OCI-LY3 (cell line): ENCODE measurements at regions not wholly inside any gene's neighbourhood (a gene's known extent, or its start where the extent isn't known, plus 50 kb on each side); places are given as distances from the start of the nearest gene placed in this dataset.

Experiments used
- H2AFZ ChIP-seq: fragments of 200-600, 300-600 bp; shearing (Covaris generic); 2 replicates; pipeline ENCODE4 v1.6.0; 2014; ENCODE audit warnings: antibody characterized with exemption, low read depth, low read length
- H3K27ac ChIP-seq: fragments of 200-600, 300-600 bp; sonication (generic); 2 replicates; pipeline ENCODE4 v1.5.1; 2014; ENCODE audit warnings: mild to moderate bottlenecking, low read length, moderate library complexity, mixed read lengths
- H3K27me3 ChIP-seq: fragments of 200-600, 300-600 bp; sonication (generic); 2 replicates; pipeline ENCODE4 v1.6.1; 2014; ENCODE audit warnings: low read depth, low read length, mixed read lengths
- H3K36me3 ChIP-seq: fragments of 200-600, 300-600 bp; sonication (generic); replicated peaks from 2 replicates; pipeline ENCODE3; 2014; ENCODE audit warnings: low read depth, low read length, mixed read lengths
- H3K4me1 ChIP-seq: fragments of 300-600, 200-600 bp; sonication (generic); 2 replicates; pipeline ENCODE4 v1.6.1; 2014; ENCODE audit warnings: low read length, mixed read lengths
- H3K4me2 ChIP-seq: fragments of 200-600, 300-600 bp; sonication (generic); 2 replicates; pipeline ENCODE4 v1.6.1; 2014; ENCODE audit warnings: low read length, mixed read lengths
- H3K4me3 ChIP-seq: fragments of 300-600, 200-600 bp; sonication (generic); 2 replicates; pipeline ENCODE4 v1.5.1; 2014; ENCODE audit warnings: antibody characterized with exemption, mild to moderate bottlenecking, low read length, moderate library complexity
- H3K79me2 ChIP-seq: fragments of 300-600, 200-600 bp; shearing (Covaris generic); 2 replicates; pipeline ENCODE4 v1.6.1; 2014; ENCODE audit warnings: mild to moderate bottlenecking, low read length, mixed read lengths
- H3K9ac ChIP-seq: fragments of 300-600, 200-600 bp; shearing (Covaris generic); 2 replicates; pipeline ENCODE4 v1.6.0; 2014; ENCODE audit warnings: mild to moderate bottlenecking, low read length, moderate library complexity
- H3K9me3 ChIP-seq: fragments of 200-600, 300-600 bp; shearing (Covaris generic); 2 replicates; pipeline ENCODE4 v1.6.1; 2014; ENCODE audit warnings: low read length, mixed read lengths; ENCODE audit not compliant: insufficient read depth
- H4K20me1 ChIP-seq: fragments of 200-600, 300-600 bp; sonication (generic); 2 replicates; pipeline ENCODE4 v1.6.1; 2016; ENCODE audit warnings: low read length, mixed read lengths; ENCODE audit not compliant: insufficient read depth
- CTCF ChIP-seq: fragments of 200-600, 300-600 bp; sonication (generic); IDR thresholded peaks from 2 replicates; pipeline ENCODE4 v1.5.1; 2014; ENCODE audit warnings: antibody characterized with exemption, low read length, low read depth
- EZH2phosphoT487 ChIP-seq: fragments of 200-600 bp; shearing (Covaris generic); IDR thresholded peaks from 2 replicates; pipeline ENCODE4 v1.6.1; 2018; ENCODE audit warnings: antibody characterized with exemption, mixed run types, low read depth

GRCh38 chr2:237222601-237223041 lies 136.9 kb downstream of the COPS8 start:
- Histone ChIP-seq H3K27ac (no peak overlapping the region), H3K9ac (no peak overlapping the region), H3K9me3 (no peaks in the 10 kb centered on the region), H4K20me1 (no peaks in the 10 kb centered on the region), H3K79me2 (no peaks in the 10 kb centered on the region), H3K4me3 (no peak overlapping the region), H3K4me1 (no peaks in the 10 kb centered on the region), H2AFZ (no peak overlapping the region), H3K4me2 (no peak overlapping the region), H3K36me3 (no peaks in the 10 kb centered on the region), H3K27me3 (no peaks in the 10 kb centered on the region)
- TF ChIP-seq CTCF: no peak
- TF ChIP-seq EZH2phosphoT487: no peak

- Histone ChIP-seq H2AFZ (no peak overlapping the region), H3K4me2 (no peak overlapping the region), H3K4me1 (no peaks in the 10 kb centered on the region), H3K79me2 (no peaks in the 10 kb centered on the region), H3K9me3 (no peaks in the 10 kb centered on the region), H3K27ac (no peak overlapping the region), H3K27me3 (no peaks in the 10 kb centered on the region), H4K20me1 (no peaks in the 10 kb centered on the region), H3K4me3 (no peak overlapping the region), H3K9ac (no peak overlapping the region), H3K36me3 (no peaks in the 10 kb centered on the region)
- no peak for TF ChIP-seq CTCF
- no peak for TF ChIP-seq EZH2phosphoT487
These were observed 137.6 kb downstream of the COPS8 start for GRCh38 chr2:237223201-237223861.

- H3K27ac ChIP-seq: no peak overlapping the region
- H3K9me3 ChIP-seq: no peaks in the 10 kb centered on the region
- no peaks in the 10 kb centered on the region for H3K36me3 ChIP-seq
- no peak for TF ChIP-seq CTCF
- TF ChIP-seq EZH2phosphoT487: no peak
- H3K9ac ChIP-seq: no peak overlapping the region
- H3K4me1 ChIP-seq: no peaks in the 10 kb centered on the region
- no peak overlapping the region for H2AFZ ChIP-seq
- no peaks in the 10 kb centered on the region for H3K79me2 ChIP-seq
- no peaks in the 10 kb centered on the region for H3K27me3 ChIP-seq
- no peaks in the 10 kb centered on the region for H4K20me1 ChIP-seq
- no peak overlapping the region for H3K4me2 ChIP-seq
- no peak overlapping the region for H3K4me3 ChIP-seq
These were observed 141.5 kb downstream of the COPS8 start for GRCh38 chr2:237227190-237227589.

- Histone ChIP-seq H3K79me2 (no peaks in the 10 kb centered on the region), H2AFZ (no peak overlapping the region), H4K20me1 (no peaks in the 10 kb centered on the region), H3K27ac (no peak overlapping the region), H3K9me3 (no peaks in the 10 kb centered on the region), H3K36me3 (no peaks in the 10 kb centered on the region), H3K27me3 (no peaks in the 10 kb centered on the region), H3K9ac (no peak overlapping the region), H3K4me1 (no peaks in the 10 kb centered on the region), H3K4me2 (no peak overlapping the region), H3K4me3 (no peak overlapping the region)
- no peak for TF ChIP-seq EZH2phosphoT487
- TF ChIP-seq CTCF: no peak
These were observed 142.0 kb downstream of the COPS8 start for GRCh38 chr2:237227592-237228280.
